ENCODE measurements at regions not wholly inside any gene's neighbourhood (a gene's known extent, or its start where the extent isn't known, plus 50 kb on each side); places are given as distances from the start of the nearest gene placed in this dataset.
"Not testable (repeated sequence)": the region's sequence is repeated elsewhere in the genome, so short reads cannot be mapped to it uniquely, and the experiment has no call there.

GRCh38 chr4:3651267-3651845, 114.8 kb upstream of the ADRA2C start:
- DNase-seq (ENCODE audit: low spot score), result no peak

GRCh38 chr4:3649491-3649890, 116.7 kb upstream of the ADRA2C start:
- no peak for DNase-seq (ENCODE audit: low spot score)

- no peak for DNase-seq (ENCODE audit: low spot score)
Observed at GRCh38 chr4:3648731-3649130, 116.5 kb upstream of the LRPAP1 start.

GRCh38 chr4:3648195-3648594, 116.0 kb upstream of the LRPAP1 start:
- no peak for DNase-seq (ENCODE audit: low spot score)

GRCh38 chr4:3647421-3647820, 115.2 kb upstream of the LRPAP1 start:
- DNase-seq (ENCODE audit: low spot score), result no peak

- no peak for DNase-seq (ENCODE audit: low spot score)
Observed at GRCh38 chr4:3645711-3646679, 113.8 kb upstream of the LRPAP1 start.

GRCh38 chr4:3644849-3645627, 112.8 kb upstream of the LRPAP1 start:
- DNase-seq (ENCODE audit: low spot score), result peak; percentile 65

- no peak for DNase-seq (ENCODE audit: low spot score)
Observed at GRCh38 chr4:3643518-3644433, 111.6 kb upstream of the LRPAP1 start.

- DNase-seq (ENCODE audit: low spot score), result no peak
Observed at GRCh38 chr4:3642806-3643517, 110.7 kb upstream of the LRPAP1 start.

GRCh38 chr4:3642056-3642630, 109.9 kb upstream of the LRPAP1 start:
- DNase-seq (ENCODE audit: low spot score), result no peak

GRCh38 chr4:3641501-3641900, 109.3 kb upstream of the LRPAP1 start:
- no peak for DNase-seq (ENCODE audit: low spot score)

GRCh38 chr4:3640587-3640962, 108.4 kb upstream of the LRPAP1 start:
- DNase-seq (ENCODE audit: low spot score), result peak; percentile 39

- no peak for DNase-seq (ENCODE audit: low spot score)
Observed at GRCh38 chr4:3639613-3640586, 107.7 kb upstream of the LRPAP1 start.

GRCh38 chr4:3638080-3638795, 106.0 kb upstream of the LRPAP1 start:
- DNase-seq (ENCODE audit: low spot score), result no peak

- no peak for DNase-seq (ENCODE audit: low spot score)
Observed at GRCh38 chr4:3637326-3638016, 105.2 kb upstream of the LRPAP1 start.

- DNase-seq (ENCODE audit: low spot score), result no peak
Observed at GRCh38 chr4:3636646-3637320, 104.6 kb upstream of the LRPAP1 start.

GRCh38 chr4:3636020-3636419, 103.8 kb upstream of the LRPAP1 start:
- not testable (repeated sequence) for DNase-seq (ENCODE audit: low spot score)
